SU-DHL-6 (cell line): ENCODE measurements at regions not wholly inside any gene's neighbourhood (a gene's known extent, or its start where the extent isn't known, plus 50 kb on each side); places are given as distances from the start of the nearest gene placed in this dataset.

Source experiments
- EZH2phosphoT487 ChIP-seq: fragments of 200-600 bp; sonication (generic), shearing (Covaris generic); conservative IDR thresholded peaks from 2 replicates; pipeline ENCODE4 v1.6.1; 2018; ENCODE audit warnings: mild to moderate bottlenecking, antibody characterized with exemption, low read length, moderate library complexity, mixed read lengths
- TF ChIP-seq, protein P1 (sequence below): fragments of 200-600 bp; sonication (generic); IDR thresholded peaks from one replicate; pipeline ENCODE4 v1.5.1; 2017; ENCODE audit warnings: antibody characterized with exemption, mild to moderate bottlenecking, low read length, moderate library complexity; ENCODE audit not compliant: insufficient read depth, poor library complexity, severe bottlenecking

DNA sequence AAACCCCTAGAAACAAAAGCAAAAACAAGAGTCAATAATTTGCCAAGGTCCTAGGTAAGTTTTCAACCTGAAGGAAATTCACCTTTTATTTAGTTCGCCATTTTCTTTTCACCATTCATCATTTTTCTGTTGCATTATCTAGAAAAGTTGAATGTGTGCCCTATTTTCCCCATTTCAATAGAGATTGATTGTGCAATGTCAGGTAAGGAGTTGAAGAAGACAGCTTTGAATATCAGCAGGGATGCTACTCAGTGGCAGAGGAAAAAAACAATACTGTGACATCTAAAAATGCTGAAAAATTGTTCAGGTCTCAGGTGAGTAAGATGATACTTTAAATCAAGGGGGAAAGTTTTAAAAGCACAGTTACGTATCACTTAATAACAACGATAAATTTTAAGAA is 813.7 kb downstream of the DTWD2 start:
- TF ChIP-seq EZH2phosphoT487: no peak
- TF ChIP-seq, protein P1, sequence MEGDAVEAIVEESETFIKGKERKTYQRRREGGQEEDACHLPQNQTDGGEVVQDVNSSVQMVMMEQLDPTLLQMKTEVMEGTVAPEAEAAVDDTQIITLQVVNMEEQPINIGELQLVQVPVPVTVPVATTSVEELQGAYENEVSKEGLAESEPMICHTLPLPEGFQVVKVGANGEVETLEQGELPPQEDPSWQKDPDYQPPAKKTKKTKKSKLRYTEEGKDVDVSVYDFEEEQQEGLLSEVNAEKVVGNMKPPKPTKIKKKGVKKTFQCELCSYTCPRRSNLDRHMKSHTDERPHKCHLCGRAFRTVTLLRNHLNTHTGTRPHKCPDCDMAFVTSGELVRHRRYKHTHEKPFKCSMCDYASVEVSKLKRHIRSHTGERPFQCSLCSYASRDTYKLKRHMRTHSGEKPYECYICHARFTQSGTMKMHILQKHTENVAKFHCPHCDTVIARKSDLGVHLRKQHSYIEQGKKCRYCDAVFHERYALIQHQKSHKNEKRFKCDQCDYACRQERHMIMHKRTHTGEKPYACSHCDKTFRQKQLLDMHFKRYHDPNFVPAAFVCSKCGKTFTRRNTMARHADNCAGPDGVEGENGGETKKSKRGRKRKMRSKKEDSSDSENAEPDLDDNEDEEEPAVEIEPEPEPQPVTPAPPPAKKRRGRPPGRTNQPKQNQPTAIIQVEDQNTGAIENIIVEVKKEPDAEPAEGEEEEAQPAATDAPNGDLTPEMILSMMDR: no peak
